Transverse colon (tissue), 4 donors: ENCODE measurements at regions not wholly inside any gene's neighbourhood (a gene's known extent, or its start where the extent isn't known, plus 50 kb on each side); places are given as distances from the start of the nearest gene placed in this dataset.

Experiments used
- CTCF ChIP-seq, 5 experiments: fragments of 200-600 bp in 3 of 5; fragments of 450-650 bp in 2 of 5; sonication (generic) in 3 of 5; IDR thresholded peaks; 1 replicate in 2 of 5; 2 replicates in 3 of 5; pipeline ENCODE4 v1.5.1; 2016 to 2017; ENCODE audit warnings: antibody characterized with exemption in 5 of 5, inconsistent platforms in 3 of 5, mild to moderate bottlenecking in 2 of 5, moderate library complexity in 1 of 5
- EP300 ChIP-seq: sonication (generic); formaldehyde crosslinking; IDR thresholded peaks from one replicate; pipeline ENCODE4 v1.6.1; 2017; ENCODE audit warnings: antibody characterized with exemption, low read depth
- POLR2A ChIP-seq: fragments of 450-650 bp; IDR thresholded peaks from one replicate; pipeline ENCODE4 v1.6.1; 2016; ENCODE audit warnings: antibody characterized with exemption, mild to moderate bottlenecking, moderate library complexity
- POLR2AphosphoS5 ChIP-seq, 3 donors: sonication (generic); formaldehyde crosslinking; IDR thresholded peaks; one replicate each; pipeline ENCODE4 v1.6.1; 2016; ENCODE audit warnings: antibody characterized with exemption in 3 of 3

- TF ChIP-seq CTCF (IDR thresholded peaks at IDR 0.05), result no peak
- no peak for TF ChIP-seq POLR2AphosphoS5 (IDR thresholded peaks at IDR 0.05)
- TF ChIP-seq POLR2A, result no peak
- TF ChIP-seq EP300, result no peak
Observed at GRCh38 chr11:116687458-116688201, 85.2 kb downstream of the BUD13 start.
